ENCODE measurements at regions not wholly inside any gene's neighbourhood (a gene's known extent, or its start where the extent isn't known, plus 50 kb on each side); places are given as distances from the start of the nearest gene placed in this dataset.

DNA sequence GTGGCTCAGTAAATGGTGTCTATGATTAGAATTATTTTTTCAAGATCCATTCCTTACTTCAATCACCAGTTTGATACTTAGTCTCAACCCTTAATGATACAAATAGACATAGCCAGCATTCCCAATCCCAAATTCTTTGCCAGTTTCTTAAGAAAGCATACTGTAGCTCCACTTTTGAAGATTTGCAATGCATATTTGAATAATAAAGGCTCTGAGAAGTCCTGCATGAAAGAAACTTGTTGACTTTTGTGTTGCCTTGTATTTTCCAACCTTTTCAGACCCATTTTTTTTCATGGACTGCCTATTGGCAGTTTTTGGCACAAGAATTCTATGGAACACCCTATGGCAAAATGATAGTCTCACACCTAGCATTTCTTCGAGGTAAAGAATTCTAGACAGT is 215.6 kb upstream of the CHD6 start:
- peaks cover 8% of the 10 kb centered on the region for H3K36me3 Mint-ChIP-seq (ENCODE audit: low read depth)
- Histone ChIP-seq H3F3A (replicated peaks; ENCODE audit: low read depth) (no peaks in the 10 kb centered on the region), H3K4me1 (ENCODE audit: insufficient read depth) (no peaks in the 10 kb centered on the region), H3K4me2 (no peak overlapping the region), H3K36me3 (ENCODE audit: insufficient read depth) (no peaks in the 10 kb centered on the region; the same call in 1 of the 2 replicates), H3K27ac (ENCODE audit: low read depth) (no peak overlapping the region), H3K9me2 (ENCODE audit: insufficient read depth) (no peaks in the 10 kb centered on the region), H4K20me1 (replicated peaks; ENCODE audit: insufficient read depth) (no peaks in the 10 kb centered on the region), H3K27me3 (ENCODE audit: insufficient read depth) (no peaks in the 10 kb centered on the region), H3K79me2 (replicated peaks; ENCODE audit: insufficient read depth) (no peaks in the 10 kb centered on the region), H2AFZ (no peak overlapping the region), H3K4me3 (no peak overlapping the region)
- DNase-seq (ENCODE audit: low spot score), result no peak
- no peak for TF ChIP-seq EZH2 (IDR thresholded peaks at IDR 0.05; ENCODE audit: low read depth, unreplicated experiment)
- no peak for TF ChIP-seq ZNF331 (CRISPR knock-in tag; IDR thresholded peaks at IDR 0.05; ENCODE audit: low read depth)
- no peak for TF ChIP-seq ZNF114 (CRISPR knock-in tag; IDR thresholded peaks at IDR 0.05)
- TF ChIP-seq, protein P1, sequence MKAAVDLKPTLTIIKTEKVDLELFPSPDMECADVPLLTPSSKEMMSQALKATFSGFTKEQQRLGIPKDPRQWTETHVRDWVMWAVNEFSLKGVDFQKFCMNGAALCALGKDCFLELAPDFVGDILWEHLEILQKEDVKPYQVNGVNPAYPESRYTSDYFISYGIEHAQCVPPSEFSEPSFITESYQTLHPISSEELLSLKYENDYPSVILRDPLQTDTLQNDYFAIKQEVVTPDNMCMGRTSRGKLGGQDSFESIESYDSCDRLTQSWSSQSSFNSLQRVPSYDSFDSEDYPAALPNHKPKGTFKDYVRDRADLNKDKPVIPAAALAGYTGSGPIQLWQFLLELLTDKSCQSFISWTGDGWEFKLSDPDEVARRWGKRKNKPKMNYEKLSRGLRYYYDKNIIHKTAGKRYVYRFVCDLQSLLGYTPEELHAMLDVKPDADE (IDR thresholded peaks at IDR 0.05), result no peak
- TF ChIP-seq, protein P2, sequence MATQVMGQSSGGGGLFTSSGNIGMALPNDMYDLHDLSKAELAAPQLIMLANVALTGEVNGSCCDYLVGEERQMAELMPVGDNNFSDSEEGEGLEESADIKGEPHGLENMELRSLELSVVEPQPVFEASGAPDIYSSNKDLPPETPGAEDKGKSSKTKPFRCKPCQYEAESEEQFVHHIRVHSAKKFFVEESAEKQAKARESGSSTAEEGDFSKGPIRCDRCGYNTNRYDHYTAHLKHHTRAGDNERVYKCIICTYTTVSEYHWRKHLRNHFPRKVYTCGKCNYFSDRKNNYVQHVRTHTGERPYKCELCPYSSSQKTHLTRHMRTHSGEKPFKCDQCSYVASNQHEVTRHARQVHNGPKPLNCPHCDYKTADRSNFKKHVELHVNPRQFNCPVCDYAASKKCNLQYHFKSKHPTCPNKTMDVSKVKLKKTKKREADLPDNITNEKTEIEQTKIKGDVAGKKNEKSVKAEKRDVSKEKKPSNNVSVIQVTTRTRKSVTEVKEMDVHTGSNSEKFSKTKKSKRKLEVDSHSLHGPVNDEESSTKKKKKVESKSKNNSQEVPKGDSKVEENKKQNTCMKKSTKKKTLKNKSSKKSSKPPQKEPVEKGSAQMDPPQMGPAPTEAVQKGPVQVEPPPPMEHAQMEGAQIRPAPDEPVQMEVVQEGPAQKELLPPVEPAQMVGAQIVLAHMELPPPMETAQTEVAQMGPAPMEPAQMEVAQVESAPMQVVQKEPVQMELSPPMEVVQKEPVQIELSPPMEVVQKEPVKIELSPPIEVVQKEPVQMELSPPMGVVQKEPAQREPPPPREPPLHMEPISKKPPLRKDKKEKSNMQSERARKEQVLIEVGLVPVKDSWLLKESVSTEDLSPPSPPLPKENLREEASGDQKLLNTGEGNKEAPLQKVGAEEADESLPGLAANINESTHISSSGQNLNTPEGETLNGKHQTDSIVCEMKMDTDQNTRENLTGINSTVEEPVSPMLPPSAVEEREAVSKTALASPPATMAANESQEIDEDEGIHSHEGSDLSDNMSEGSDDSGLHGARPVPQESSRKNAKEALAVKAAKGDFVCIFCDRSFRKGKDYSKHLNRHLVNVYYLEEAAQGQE (IDR thresholded peaks at IDR 0.05; ENCODE audit: unreplicated experiment), result no peak
- no peak for TF ChIP-seq NANOG (IDR thresholded peaks at IDR 0.05; ENCODE audit: borderline replicate concordance)
- no peak for TF ChIP-seq JUNB (IDR thresholded peaks at IDR 0.05; ENCODE audit: unreplicated experiment)
- TF ChIP-seq, protein P3, sequence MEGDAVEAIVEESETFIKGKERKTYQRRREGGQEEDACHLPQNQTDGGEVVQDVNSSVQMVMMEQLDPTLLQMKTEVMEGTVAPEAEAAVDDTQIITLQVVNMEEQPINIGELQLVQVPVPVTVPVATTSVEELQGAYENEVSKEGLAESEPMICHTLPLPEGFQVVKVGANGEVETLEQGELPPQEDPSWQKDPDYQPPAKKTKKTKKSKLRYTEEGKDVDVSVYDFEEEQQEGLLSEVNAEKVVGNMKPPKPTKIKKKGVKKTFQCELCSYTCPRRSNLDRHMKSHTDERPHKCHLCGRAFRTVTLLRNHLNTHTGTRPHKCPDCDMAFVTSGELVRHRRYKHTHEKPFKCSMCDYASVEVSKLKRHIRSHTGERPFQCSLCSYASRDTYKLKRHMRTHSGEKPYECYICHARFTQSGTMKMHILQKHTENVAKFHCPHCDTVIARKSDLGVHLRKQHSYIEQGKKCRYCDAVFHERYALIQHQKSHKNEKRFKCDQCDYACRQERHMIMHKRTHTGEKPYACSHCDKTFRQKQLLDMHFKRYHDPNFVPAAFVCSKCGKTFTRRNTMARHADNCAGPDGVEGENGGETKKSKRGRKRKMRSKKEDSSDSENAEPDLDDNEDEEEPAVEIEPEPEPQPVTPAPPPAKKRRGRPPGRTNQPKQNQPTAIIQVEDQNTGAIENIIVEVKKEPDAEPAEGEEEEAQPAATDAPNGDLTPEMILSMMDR (conservative IDR thresholded peaks at IDR 0.05; ENCODE audit: low read depth in 2 of 2), result no peak
- no peak overlapping the region for H3K4me3 Mint-ChIP-seq
- no peak for ATAC-seq
- H3K4me1 Mint-ChIP-seq, result no peaks in the 10 kb centered on the region
- H3K27ac Mint-ChIP-seq, result no peak overlapping the region
- peaks cover 90% of the 10 kb centered on the region for H3K9me3 Mint-ChIP-seq
- peaks cover 6% of the 10 kb centered on the region for H3K27me3 Mint-ChIP-seq (ENCODE audit: insufficient read depth, low read depth, poor library complexity)

DNA sequence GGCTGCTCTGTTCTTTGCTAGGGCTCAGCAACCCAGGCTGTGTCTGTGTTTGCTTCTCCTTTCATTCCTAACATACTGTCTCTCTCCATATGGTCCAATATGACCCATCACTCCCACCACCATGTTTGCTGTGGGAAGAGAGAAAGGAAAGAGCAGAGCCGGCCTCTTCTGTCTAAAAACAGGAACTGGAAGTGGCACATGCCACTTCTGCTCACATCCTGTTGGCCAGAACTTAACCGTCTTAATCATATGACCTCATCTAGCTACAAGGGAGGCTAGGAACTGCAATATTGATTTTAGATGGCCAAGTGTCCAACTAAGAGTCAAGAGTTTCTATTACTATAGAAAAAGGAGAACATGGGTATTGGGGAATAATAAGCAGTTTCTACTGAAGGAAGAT is 212.5 kb upstream of the CHD6 start:
- peaks cover 91% of the 10 kb centered on the region for H3K9me3 Mint-ChIP-seq
- Histone ChIP-seq H3K4me3 (no peak overlapping the region), H3K4me2 (no peak overlapping the region), H3K9me2 (ENCODE audit: insufficient read depth) (no peaks in the 10 kb centered on the region), H3K79me2 (replicated peaks; ENCODE audit: insufficient read depth) (no peaks in the 10 kb centered on the region), H3K4me1 (ENCODE audit: insufficient read depth) (no peaks in the 10 kb centered on the region), H3K36me3 (ENCODE audit: insufficient read depth) (no peaks in the 10 kb centered on the region; the same call in 1 of the 2 replicates), H2AFZ (no peak overlapping the region), H3K27me3 (ENCODE audit: insufficient read depth) (no peaks in the 10 kb centered on the region), H4K20me1 (replicated peaks; ENCODE audit: insufficient read depth) (no peaks in the 10 kb centered on the region), H3K27ac (ENCODE audit: low read depth) (no peak overlapping the region), H3F3A (replicated peaks; ENCODE audit: low read depth) (no peaks in the 10 kb centered on the region)
- no peaks in the 10 kb centered on the region; the same call in 2 of the 3 replicates for H3K36me3 Mint-ChIP-seq (ENCODE audit: low read depth)
- H3K27me3 Mint-ChIP-seq (ENCODE audit: insufficient read depth, low read depth, poor library complexity), result no peaks in the 10 kb centered on the region
- ATAC-seq (no peak), DNase-seq (ENCODE audit: low spot score) (no peak)
- no peak for TF ChIP-seq POLR2AphosphoS5 (IDR thresholded peaks at IDR 0.05; ENCODE audit: low read depth)
- TF ChIP-seq, protein P1 (IDR thresholded peaks at IDR 0.05), result no peak
- no peak overlapping the region for H3K4me3 Mint-ChIP-seq
- H3K27ac Mint-ChIP-seq, result no peak overlapping the region
- H3K4me1 Mint-ChIP-seq, result no peaks in the 10 kb centered on the region
